ENCODE measurements at regions not wholly inside any gene's neighbourhood (a gene's known extent, or its start where the extent isn't known, plus 50 kb on each side); places are given as distances from the start of the nearest gene placed in this dataset.

DNA sequence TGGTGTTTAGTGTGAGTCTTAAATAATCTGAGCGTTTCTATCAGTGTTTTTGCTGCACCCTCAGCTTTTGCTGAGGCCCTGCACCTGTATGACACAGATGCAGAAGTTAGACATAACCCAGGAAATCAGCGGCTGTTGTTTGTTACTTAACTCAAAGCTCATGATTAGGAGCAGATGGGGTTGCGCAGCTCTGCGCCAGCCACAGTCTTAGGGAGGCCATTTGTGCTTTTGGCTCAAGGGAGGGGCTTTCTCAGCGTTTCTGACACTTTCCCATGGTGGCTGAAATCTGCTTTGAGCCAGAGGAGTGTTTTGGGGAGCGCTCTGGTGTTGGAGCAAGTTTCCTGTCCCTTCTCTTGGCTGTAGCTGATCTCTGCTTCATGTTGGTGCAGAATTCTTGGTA lies 433.8 kb downstream of the NAF1 start:
- DNase-seq (ENCODE audit: low read depth): no peak

DNA sequence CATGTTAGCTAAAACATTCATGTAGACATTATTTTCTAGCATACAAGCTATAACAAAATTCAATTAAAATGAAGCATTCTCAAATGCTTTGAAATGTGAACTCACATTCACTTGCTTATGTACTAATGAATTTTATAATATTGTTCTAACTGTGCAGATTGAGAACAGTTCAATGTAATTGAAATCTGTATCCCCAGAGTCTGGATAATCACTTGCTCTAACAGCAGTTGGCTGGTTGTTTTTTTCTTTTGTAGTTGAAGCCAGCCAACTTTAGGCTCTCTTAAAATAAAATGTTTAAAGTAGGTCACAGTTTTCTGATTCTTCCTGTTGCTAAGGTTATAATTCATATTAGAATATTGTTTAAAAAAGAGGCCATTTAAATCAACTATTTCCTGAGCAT lies 438.9 kb downstream of the NAF1 start:
- DNase-seq (ENCODE audit: low read depth): no peak

DNA sequence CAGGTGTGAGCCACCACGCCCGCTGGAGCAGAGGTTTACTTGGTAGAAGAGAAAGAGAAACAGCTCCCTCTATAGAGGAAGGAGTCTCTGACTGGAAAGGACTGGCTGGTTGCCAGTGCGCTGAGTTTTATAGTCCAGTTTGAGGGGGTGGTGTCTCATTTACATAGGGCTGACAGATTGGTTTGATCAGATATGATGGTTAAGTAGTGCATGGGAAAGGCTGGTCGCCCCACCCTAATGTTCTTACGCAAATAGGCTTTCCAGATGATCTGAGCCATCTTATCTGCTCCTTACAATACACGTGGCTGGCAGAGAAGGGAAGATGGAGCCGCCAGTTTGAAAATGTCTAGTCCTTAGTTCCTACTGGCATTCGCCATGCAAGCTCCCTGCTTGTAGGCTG lies 439.5 kb downstream of the NAF1 start:
- DNase-seq (ENCODE audit: low read depth): no peak

DNA sequence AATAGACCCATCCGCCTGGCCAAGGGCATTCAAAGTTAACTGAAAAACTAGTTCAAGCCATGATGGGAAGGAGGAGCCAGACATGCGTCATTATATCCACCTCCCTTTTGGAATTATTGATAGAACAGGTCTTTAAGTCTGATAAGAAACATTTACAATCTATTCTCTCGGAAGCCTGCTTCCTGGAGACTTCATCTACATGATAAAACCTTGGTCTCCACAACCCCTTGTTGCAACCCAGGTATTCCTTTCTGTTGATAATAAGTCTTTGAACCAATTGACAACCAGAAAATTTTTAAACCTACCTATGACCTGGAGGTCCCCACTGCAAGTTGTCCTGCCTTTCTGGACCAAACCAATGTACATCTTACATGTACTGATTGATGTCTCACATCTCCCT lies 451.3 kb downstream of the NAF1 start:
- no peak for DNase-seq (ENCODE audit: low read depth)

DNA sequence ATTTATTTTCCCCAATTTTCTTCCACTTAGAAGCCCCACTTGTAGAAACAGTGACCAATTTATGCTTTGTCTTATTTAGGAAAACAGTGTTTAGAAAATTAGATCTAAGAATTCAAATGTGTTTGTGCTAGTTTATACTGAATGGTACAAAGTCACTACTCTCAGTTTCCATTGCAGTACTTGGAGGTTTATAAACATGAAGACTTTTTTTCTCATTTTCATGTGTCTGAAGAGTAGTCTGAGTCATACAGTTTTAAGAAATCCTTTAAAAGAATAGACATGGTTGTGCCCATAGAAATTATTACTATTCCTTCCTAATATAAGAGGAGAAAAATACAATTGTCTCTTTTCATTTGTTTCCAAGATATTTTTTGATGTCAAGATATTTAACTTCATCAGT lies 458.7 kb downstream of the NAF1 start:
- no peak for DNase-seq (ENCODE audit: low read depth)

DNA sequence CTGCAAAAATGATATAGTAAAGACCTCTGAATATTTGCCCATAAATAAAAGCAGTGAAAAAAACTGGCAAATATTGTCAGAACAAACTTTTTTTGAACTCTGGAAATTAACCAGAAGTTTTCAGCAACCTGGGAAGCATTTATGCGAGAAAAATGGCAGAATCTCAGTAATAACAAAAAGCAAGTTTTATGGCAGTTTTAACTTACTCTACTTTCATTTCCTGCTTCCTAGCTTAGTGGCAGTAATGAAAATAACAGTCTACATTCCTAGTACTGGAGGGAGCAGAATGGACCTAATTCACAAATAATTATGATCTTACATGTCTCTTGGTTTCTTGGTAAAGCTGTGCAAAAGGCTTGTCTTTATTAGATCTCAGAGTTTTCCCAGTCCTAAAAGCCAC lies 460.1 kb downstream of the NAF1 start:
- DNase-seq (ENCODE audit: low read depth): no peak

DNA sequence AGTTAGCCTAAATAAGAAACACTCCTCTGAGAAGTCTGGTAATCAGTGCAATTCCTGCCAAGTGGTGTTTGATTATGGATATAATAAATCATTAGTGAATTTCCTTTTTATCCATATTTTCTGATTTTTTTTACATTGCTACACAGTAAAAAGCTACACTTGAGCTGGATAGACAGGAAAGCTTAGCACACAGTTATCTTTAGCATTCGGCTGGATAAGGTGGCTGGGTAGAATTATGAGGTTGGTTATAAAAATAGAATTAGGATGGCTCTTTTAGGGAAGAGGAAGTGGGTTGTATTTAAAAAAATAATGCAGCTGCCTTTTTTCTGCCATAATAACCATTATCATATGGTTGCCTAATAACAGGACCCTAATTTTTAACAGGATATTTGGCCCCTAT lies 460.6 kb downstream of the NAF1 start:
- no peak for DNase-seq (ENCODE audit: low read depth)

DNA sequence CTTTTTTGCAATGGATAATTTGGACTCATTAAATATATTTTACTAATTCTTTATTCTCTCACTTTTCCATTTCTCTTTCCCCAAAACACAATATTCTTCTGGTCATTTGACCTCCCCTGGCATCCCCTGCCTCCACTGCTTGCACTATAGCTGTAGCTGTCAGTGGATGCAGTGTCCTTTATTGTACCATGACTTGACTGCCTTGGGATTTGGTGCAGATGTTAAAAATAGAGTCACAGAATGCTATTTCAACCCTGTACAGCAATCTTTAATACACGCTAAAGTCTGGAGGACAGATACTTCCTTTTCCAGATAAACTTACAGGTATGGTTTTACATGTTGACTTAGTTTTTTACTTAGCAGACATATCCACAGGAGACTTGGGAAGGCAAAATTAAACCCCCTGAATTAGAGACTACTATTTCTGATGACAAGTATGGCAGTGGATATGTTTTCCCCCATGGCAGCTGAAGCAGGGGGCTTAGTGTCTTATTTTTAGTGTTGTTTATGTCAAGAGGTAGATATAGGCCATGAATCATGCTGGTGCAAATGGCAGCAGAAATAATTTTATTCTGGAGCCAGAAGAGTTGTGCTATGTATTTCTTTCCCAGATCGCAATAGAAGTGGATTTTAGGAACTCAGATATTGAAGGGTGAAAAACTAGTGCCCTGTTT lies 461.4 kb downstream of the NAF1 start:
- DNase-seq (ENCODE audit: low read depth): no peak

DNA sequence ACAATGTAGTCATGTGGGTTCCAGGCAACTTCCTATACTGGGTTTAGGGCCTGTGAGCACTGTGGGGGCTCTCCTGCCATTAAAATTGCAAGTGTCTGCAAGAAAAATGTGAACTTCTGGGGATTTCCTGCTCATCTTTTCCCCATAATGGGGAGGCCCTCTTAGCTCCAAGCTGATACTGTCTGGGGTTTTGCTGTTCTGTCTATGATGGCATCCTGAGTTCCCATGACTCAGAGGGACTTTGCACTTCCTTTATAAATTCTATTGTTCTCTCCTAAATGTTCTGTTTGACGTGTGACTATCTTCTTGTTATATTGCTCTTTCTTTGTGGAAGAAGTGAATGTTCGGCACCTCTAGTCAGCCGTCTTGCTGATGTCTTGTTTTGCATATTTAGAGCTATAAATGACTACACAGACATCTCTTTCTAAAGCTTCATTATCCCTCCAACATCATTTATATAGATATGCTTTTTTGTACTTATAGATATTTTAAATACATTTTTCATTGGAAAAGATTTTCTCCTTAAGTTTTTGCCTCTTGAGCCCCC lies 465.8 kb downstream of the NAF1 start:
- no peak for DNase-seq (ENCODE audit: low read depth)

DNA sequence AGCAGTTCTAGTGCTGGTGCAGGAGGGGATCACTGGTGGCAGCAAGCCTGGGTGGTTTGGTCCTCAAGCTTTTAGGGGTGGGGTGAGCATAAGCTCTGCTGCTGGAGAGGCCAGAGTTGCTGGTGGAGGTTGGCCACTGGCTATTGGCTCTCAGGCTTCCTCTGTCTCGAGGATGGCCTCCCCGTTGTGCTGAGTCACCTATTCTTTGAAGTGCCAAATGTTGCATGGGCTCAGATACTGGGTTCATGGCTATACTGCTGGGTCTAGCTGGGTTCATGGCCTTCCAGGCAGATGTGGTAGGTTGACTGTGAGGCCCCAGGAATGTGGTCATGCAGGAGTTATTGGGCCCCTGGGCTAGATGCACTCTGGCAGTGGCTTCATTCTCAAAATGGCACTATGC lies 466.3 kb downstream of the NAF1 start:
- no peak for DNase-seq (ENCODE audit: low read depth)

DNA sequence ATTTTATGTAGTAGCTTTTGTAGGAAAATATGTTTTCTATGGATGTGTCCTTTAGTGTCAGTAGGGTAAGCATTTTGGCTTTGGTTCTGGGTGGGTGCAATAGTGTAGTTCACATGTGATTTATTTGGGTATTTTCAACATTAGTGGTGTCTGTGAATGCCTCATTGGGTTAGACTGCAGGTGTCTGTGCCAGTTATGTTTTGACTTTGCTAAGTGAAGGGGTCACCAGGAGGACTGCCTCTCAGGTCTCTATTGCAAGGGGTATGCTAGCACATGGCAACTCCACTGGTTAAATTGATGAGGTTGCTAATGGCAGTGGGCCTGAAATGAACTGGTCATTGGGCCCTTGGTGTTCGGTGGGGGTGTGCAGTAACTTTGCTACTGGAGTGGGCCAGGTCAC lies 467.1 kb downstream of the NAF1 start:
- no peak for DNase-seq (ENCODE audit: low read depth)

DNA sequence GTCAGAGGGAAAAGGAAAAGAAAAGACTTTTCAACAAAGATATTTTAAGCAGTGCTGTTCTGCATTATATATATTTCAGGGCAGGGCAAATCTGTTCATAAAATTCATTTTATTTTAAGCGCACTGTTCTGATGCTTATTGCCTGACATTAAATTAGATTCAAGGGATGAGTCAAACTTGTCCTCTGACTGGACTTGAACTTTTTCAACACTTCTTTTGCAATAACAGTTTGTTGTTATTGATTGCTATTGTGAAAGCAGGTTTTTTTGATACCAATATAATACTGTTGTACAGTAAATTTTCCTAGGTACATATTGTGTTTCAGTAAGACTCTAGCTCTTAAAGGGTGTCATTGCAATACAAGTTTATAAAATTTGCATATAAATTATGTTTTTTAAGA lies 481.3 kb downstream of the NAF1 start:
- no peak for DNase-seq (ENCODE audit: low read depth)

DNA sequence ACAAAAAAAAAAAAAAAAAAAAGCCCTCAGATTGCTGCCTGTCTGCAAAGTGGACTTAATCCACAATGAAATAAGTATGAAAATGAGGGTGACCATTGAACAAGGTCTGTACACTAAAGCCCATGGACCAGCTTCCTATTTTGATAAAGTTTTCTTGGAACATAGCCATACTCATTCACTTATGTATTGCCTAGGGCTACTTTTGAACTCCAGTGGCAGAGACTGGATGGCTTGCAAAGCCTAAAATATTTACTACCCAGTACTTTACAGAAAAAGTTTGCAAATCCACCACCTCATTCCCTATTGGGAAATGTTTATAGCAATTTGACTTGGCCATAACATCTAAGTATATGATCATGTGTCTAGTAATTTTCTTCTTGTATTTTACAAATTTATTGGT lies 481.7 kb downstream of the NAF1 start:
- no peak for DNase-seq (ENCODE audit: low read depth)

DNA sequence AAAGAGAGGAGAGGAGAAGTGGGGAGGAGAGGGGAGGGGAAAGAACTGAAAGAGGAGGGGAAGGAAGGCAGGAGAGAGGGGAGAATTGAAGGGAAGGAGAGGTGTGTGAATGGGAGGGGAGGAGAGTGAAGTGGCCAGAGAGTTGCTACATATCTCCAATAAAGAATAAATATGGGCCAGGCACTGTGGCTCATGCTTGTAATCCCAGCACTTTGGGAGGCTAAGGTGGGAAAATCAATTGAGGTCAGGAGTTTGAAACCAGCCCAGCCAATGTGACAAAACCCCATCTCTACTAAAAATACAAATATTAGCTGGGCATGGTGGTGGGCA lies 482.4 kb downstream of the NAF1 start:
- no peak for DNase-seq (ENCODE audit: low read depth)

DNA sequence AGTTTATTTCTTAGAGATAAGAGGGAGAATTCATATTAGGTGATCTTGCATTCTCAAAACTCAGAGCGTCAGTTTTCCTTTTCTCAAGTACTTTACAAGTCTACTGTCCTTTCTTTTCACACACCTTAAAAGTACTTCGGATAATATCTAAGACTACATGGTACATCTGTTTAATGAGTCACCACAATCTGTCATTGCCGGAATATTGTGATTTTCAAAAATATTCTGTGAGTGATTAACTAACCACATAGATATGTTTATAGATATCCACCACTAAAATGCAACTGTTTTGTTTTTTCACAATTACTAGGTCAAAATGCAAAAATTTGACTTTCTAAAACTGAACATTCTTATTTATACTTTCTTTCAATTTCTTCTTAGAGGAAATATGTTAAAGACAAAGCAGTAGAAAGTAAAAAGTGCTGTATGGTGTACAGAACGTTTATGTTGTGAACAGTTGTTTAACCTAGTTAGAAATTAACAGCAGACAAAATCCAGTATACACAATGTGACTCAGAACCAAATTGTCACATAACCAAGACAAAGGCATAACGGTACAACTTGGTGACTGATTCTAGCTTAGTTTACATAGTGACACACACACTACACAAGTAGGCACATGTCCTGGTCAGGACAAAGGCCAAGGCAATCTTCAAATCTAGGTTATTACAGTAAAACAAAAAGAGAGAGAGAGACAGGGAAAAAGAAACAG lies 482.9 kb downstream of the NAF1 start:
- no peak for DNase-seq (ENCODE audit: low read depth)

DNA sequence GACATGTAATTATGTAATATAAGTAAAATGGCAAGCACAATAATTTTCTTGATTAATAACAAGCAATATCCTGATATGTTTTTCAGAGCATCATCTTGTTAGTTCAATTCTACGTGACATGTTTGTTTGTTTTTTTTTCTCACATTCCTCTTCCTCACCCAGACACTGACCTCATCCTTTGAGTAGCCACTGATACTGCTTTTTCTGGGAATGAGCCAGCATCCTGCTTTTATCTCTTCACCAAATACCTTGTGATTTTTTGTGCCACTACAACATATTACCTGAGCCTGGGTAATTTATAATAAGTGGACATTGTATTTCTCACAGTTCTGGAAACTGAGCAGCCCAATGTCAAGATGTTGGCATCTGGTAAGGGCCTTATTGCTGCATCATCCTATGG lies 484.0 kb downstream of the NAF1 start:
- DNase-seq (ENCODE audit: low read depth): no peak

DNA sequence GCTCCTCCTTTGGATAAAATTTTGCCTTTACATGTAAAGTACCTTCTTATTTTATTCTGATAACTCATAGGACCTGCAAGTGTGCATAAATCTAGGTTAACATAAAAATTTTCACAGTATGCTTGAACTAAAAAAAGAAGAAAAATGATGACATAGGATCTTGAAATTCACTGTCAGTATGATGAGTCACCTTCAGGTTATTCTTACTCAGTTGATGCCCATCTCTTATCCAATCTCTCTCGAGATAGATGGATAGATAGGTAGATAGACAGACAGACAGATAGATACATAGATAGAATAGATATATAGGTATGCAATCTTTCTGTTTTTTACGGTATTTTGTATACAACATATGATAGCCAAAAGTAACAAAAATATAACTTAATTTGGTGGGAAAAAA lies 485.5 kb downstream of the NAF1 start:
- no peak for DNase-seq (ENCODE audit: low read depth)

DNA sequence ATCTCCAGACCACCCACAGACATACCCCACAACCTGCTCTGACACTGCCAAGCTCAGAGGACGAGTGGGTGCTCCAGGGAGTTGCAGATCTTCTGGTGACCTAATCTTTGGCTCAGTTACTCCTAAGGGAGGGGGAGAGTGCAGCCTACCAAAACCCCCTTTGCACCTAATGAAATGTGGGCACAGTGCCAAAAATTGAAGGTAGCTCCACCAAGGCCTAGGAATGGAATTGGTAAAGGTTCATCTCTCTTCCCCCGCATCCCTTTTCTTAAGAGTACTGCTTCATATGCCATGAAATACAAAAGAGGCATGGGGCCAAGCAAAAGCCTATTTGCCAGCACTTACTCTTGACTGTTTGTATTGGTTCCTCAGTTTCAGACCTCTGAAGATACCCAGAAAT lies 491.0 kb downstream of the NAF1 start:
- no peak for DNase-seq (ENCODE audit: low read depth)

DNA sequence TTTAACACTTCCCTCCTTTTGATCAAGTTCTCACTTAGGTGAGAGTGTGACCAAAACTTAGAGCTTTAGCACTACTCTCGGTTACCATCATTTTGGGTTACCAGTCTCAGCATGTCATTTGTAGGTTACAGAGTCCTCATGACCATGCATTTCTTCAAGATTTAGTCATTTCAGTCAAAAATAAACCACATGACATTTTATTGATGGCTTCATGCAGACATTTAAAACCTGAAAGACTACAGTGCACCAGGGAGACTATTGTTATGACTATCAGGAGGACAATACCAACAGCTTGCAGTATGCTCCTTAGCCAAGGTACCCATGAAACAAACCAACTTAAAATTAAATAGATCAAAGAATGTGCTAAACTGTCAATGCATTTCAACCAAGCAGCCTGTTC lies 498.1 kb upstream of the FSTL5 start:
- DNase-seq (ENCODE audit: low read depth): no peak

DNA sequence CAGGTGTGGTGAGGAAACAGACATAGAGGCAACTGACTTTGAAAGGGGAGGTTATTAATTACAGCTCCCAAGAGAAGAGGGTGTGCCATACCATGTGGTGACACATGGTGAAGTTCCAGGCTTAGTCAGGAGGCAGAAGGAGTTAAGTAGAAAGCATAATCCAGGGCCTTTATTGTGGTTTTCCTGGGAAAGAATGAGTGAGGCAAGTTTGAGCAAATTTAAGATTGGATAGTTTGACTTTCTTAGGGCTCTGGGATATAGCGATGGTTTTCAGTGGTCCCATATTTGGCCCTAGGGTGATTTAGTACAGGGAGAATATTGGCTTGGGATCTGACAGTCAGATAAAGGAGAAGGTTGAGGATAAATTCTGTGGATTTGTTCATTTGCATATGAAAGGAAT lies 495.9 kb upstream of the FSTL5 start:
- no peak for DNase-seq (ENCODE audit: low read depth)

DNA sequence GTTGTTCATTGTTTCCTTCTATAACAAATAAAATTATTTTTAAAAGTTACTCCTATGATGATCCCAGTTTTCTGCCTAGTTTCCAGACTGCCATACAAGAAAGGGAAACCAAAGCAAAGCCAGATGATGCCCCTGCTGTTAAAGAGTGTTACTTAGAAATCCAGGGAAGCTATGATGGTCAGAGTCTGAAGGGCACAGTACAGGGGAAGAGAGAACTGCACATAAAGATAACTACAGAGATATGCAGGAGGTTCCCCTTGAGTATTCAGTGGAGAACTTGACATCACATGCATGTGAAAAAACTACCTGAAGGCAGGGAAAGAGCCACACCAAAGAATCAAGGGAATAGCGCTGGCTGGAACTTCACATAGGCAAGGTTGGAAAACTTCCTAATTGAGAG lies 494.2 kb upstream of the FSTL5 start:
- DNase-seq (ENCODE audit: low read depth): no peak

DNA sequence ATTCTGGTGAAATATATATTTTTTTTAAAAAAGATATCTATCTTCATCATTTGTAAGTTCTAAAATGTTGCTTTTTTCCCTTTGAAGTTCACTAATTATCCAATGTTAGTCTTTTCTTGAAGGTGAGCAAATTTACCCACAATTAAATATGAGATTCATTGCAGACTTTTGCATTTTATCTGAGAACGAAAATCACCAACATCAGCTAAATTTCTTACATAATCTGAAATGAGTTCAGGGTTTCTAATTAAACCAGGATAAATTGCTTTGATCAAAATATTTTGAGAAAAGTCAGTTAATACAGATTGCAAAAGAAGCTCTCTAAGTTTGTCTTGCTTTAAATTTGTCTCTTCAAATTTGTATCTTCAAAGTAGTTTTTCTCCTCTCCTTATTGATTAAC lies 486.4 kb upstream of the FSTL5 start:
- DNase-seq (ENCODE audit: low read depth): no peak

DNA sequence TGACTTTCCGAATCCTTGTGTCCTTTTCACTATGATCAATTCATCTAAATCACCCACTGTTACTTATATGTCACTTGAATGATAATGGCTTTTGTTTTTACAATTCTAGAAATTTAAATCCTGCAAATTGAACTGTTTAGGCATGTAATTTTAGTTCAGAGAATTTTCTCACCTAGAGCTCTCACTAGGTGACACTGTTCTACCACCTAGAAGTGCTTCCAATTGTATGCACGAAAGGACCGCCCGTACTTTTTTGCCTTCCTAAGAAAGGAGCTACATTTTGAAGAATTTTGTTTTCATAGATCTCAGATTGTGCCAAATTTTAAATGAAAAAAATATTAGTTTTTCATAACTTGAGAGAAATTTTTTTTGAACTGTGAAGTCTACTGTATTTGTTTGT lies 481.6 kb upstream of the FSTL5 start:
- no peak for DNase-seq (ENCODE audit: low read depth)

DNA sequence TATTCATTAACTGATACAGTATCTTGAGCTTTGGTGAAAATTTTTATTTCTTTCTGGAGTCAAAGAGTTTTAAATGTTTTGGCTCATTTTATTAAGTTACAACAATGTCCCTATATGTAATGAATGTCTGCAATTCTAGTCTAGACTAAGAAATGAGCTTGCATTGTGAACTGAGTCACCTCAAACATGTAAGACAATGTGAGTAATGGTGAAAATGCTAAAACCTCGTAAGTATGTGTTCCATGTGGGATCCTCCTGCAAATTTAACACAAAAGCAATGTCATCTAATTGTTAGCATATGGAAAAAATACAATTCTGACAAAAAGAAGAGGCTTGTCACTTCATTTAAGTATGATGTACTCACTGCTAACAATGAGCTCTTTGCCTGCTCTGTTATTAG lies 480.5 kb upstream of the FSTL5 start:
- no peak for DNase-seq (ENCODE audit: low read depth)

All from stromal cell of bone marrow (primary cell).